GM12878 (cell line): ENCODE measurements at regions not wholly inside any gene's neighbourhood (a gene's known extent, or its start where the extent isn't known, plus 50 kb on each side); places are given as distances from the start of the nearest gene placed in this dataset.

ENCODE experiments used
- CHD2 ChIP-seq: IDR thresholded peaks from 2 replicates; pipeline ENCODE4 v1.6.1; 2011; ENCODE audit warnings: low read depth, low read length, improper control_type of control experiment, borderline replicate concordance
- FOXM1 ChIP-seq: IDR thresholded peaks from 2 replicates; pipeline ENCODE4 v1.6.1; 2012; ENCODE audit warnings: low read depth, mild to moderate bottlenecking, inconsistent platforms, low read length, moderate library complexity
- GABPA ChIP-seq: IDR thresholded peaks from 2 replicates; pipeline ENCODE4 v1.6.1; 2014; ENCODE audit warnings: antibody characterized with exemption, low read depth, mild to moderate bottlenecking, inconsistent platforms

GRCh38 chr3:62981962-62982361, 106.7 kb upstream of the CADPS start:
- no peak for TF ChIP-seq FOXM1
- TF ChIP-seq CHD2: no peak
- TF ChIP-seq GABPA: no peak
